ENCODE measurements at regions not wholly inside any gene's neighbourhood (a gene's known extent, or its start where the extent isn't known, plus 50 kb on each side); places are given as distances from the start of the nearest gene placed in this dataset.

DNA sequence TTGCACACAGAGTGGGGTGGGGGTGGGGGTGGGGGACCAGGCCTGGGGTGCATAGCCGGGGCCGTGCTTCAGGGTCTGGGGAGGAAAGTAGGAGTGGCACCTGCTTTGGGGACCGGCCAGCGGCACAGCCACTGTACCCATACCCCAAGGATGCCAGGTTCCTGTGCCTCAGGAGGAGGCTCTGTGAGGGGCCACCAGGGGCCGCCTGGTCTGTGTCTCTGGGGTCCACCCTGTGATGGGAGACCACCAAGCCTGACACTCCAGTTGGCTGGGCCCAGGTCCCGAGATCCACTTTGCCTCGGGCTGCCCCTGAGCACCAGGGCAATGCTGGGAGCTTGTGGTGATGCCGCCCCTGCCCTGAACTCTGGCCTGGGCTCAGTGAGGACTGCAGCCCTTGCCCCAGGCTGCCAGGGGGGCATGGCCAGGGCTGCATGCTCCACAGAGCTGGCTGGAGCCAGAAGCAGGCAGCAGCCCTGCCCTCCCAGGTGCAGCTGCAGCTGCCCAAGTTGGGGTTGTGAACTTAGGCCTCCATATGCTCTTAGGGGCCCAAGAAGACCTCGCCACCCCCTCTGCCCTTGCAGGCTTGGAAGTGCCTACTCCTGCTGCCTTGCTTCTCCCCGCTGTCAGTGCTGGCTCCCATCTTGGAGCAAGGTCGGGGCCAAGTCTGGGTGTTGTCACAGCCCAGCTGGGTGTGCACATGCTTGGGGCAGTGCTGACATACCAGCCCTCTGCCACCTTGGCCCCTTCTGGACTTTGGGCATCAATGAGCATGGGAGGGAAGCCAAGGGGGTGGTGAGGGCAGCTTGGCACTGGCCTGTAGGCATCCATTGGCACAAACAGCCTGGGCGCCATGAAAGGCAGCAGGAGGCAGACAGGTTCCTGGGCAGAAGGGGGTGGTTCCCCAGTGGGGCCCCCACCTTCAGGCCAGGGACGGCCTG, 123.3 kb upstream of the THY1 start:
- no peak for DNase-seq
- H4K20me1 ChIP-seq (ENCODE audit: insufficient read depth): no peaks in the 10 kb centered on the region
- H3F3A ChIP-seq (replicated peaks; ENCODE audit: insufficient read depth): no peaks in the 10 kb centered on the region
- no peak overlapping the region for H2AFZ ChIP-seq (ENCODE audit: low read depth)
- no peak overlapping the region for H3K9ac ChIP-seq
- no peak overlapping the region for H3K27ac ChIP-seq (ENCODE audit: low read depth in 2 of 2, low read length in 1 of 2)
- H3K9me2 ChIP-seq: no peaks in the 10 kb centered on the region
- no peaks in the 10 kb centered on the region for H3K79me2 ChIP-seq (ENCODE audit: insufficient read depth)
- H3K9me3 ChIP-seq: no peaks in the 10 kb centered on the region
- no peaks in the 10 kb centered on the region for H3K4me1 ChIP-seq (ENCODE audit: control insufficient read depth in 1 of 2, insufficient read depth in 2 of 2, low read depth in 1 of 2, low read length in 1 of 2)
- H3K36me3 ChIP-seq (replicated peaks in 1 of 2; ENCODE audit: control insufficient read depth in 1 of 2, insufficient read depth in 2 of 2, low read length in 1 of 2): no peaks in the 10 kb centered on the region
- CTCF ChIA-PET: interaction anchor here (1.0 to 1.6 kb wide), 4 partner anchors 9 to 562 kb away, joined by 3 to 5 read pairs (median 4); no protein-coding TSS in a partner anchor
- POLR2A ChIA-PET: no interaction called here
- no peak overlapping the region for H3K4me3 ChIP-seq (ENCODE audit: low read depth in 2 of 2, low read length in 1 of 2)
- WGBS (ENCODE audit: low lambda C conversion rate): 71% methylated on average over 1 of the region's 13 CpGs
- TF ChIP-seq IRF3 (IDR thresholded peaks at IDR 0.05; ENCODE audit: low read depth, low read length) (no peak), REST (IDR thresholded peaks at IDR 0.05; ENCODE audit: low read depth, low read length) (no peak), POLR2AphosphoS5 (IDR thresholded peaks at IDR 0.05; ENCODE audit: low read depth, low read length) (no peak), GABPA (IDR thresholded peaks at IDR 0.05; ENCODE audit: low read depth) (no peak), MXI1 (IDR thresholded peaks at IDR 0.05; ENCODE audit: low read depth, low read length) (no peak)
- TF ChIP-seq, protein P1, sequence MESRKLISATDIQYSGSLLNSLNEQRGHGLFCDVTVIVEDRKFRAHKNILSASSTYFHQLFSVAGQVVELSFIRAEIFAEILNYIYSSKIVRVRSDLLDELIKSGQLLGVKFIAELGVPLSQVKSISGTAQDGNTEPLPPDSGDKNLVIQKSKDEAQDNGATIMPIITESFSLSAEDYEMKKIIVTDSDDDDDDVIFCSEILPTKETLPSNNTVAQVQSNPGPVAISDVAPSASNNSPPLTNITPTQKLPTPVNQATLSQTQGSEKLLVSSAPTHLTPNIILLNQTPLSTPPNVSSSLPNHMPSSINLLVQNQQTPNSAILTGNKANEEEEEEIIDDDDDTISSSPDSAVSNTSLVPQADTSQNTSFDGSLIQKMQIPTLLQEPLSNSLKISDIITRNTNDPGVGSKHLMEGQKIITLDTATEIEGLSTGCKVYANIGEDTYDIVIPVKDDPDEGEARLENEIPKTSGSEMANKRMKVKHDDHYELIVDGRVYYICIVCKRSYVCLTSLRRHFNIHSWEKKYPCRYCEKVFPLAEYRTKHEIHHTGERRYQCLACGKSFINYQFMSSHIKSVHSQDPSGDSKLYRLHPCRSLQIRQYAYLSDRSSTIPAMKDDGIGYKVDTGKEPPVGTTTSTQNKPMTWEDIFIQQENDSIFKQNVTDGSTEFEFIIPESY (IDR thresholded peaks at IDR 0.05; ENCODE audit: borderline replicate concordance, low read depth): no peak
- no peaks in the 10 kb centered on the region; the same call in 1 of the 2 replicates for H3K27me3 ChIP-seq (ENCODE audit: insufficient read depth)
- H3K4me2 ChIP-seq: no peak overlapping the region

Measured in SK-N-SH (cell line).